ENCODE measurements at regions not wholly inside any gene's neighbourhood (a gene's known extent, or its start where the extent isn't known, plus 50 kb on each side); places are given as distances from the start of the nearest gene placed in this dataset. TPM values are rescaled to one million over a fixed set of nuclear protein-coding genes. Genes with fewer than 3 reads are reported as not detected.
A peak's percentile ranks its signal among the peaks of the same experiment; 100 is the strongest.

DNA sequence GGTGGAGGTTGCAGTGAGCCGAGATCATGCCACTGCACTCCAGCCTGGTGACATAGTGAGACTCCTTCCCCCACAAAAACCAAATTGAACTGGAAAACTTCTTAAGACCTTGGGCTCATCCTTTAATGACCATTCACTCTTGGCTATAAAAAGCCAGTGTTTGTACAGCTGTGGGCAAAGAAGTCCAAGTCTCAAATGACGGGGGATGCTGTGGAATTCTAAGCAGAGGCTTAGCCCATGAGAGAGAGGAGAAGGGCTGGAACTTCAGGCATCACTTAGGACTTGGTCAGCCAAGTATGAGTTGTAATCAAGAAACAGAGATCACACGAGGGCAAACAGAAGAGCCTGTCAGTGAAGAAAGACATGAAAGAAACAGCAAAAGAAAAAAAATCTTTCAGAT is 79.3 kb upstream of the POU3F3 start:
- no peak for DNase-seq (ENCODE audit: low spot score in 2 of 2)
- no peak for FAIRE-seq

DNA sequence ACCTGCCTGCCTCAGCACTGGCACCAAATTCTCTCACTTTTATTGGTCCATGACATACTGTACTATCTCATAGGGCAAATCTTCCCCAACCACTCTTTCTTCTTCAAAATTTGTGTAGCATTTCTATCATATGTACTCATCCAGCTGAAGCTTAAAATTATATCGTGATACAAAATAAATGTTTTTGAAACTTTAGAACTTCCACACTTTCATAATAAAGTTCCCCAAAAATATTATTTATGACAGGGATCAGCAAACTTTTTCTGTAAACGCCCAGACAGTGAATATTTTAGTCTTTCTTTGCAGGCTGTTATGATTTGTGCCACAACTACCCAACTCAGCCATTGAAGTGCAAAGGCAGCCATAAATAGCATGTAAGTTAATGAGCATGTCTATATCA is 76.2 kb upstream of the POU3F3 start:
- FAIRE-seq, result no peak

DNA sequence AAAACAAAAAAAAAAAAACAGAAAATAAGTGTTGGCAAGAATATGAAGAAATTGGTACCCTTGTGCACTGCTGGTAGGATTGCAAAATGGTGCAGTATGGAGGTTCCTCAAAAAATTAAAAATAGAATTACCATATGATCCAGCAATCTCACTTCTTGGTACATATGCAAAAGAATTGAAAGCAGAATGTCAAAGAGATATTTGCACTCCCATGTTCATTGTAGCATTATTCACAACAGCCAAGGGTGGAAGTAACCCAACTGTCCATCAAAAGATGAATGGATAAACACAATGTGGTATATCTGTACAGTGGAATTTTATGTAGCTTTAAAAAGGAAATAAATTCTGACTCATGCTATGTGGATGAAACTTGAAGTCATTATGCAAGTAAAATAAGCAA is 72.8 kb upstream of the POU3F3 start:
- FAIRE-seq (no peak), DNase-seq (ENCODE audit: low spot score in 2 of 2) (no peak)

More for the DNA sequence above, 76.2 kb upstream of the POU3F3 start:
- no peak for DNase-seq (ENCODE audit: low spot score in 2 of 2)

DNA sequence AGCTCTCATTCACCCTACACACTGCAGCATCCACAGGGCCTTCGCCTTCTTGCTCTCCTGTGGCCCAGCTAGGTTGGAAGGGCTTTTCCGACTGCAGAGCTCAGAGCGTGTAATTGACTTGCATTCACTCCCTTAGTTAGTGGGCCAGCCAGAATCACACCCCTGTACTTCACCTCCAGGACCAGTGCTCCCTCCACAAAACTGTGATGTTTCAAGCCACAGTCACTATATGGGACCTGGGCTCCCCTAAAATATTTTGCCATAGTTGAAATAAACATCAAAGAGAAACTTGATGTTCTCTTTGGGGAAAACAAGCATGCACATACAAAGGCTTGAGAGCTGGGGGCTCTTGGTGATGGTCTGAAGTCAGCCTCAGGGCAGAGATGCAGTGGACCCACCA is 69.7 kb upstream of the POU3F3 start:
- DNase-seq (ENCODE audit: low spot score in 2 of 2) (no peak), FAIRE-seq (no peak)

DNA sequence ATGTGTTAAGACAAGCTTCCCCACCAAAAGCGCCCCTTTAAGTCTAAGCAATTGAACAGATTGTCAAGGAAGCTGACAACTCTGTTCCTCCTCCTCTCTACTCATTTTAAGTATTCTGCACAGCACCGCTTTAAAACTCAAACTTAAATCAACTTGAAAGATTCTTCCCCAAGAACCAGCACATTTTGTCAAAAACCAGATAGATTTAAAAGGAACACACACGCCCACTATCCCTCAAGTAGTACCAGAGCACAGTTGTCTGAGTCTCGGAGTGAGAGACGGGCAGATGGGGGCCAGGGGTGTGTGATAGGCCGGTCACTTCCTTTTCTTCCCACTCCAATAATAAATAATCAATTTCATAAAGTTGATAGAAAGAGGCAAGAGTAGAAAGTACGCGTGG is 67.7 kb upstream of the POU3F3 start:
- no peak for FAIRE-seq
- no peak for DNase-seq (ENCODE audit: low spot score in 2 of 2)

DNA sequence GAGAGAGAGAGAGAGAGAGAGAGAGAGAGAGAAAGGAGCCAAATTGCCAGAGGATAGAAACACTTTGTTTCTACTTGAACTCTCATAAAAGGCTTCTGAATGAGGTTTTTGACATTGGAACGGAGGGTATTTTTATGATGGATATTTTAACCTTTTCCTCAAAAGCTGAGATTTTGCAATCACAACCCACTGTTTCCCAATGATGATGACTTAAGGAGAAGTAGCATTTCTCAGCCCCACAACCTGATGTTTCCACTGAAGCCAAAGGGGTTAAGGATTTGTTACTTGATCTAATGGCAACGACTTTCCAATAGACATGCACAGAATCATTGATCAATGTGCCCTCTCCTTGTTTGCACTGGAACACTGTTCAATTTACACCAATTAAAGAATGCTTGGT is 67.1 kb upstream of the POU3F3 start:
- DNase-seq (ENCODE audit: low spot score in 2 of 2) (no peak), FAIRE-seq (no peak)

DNA sequence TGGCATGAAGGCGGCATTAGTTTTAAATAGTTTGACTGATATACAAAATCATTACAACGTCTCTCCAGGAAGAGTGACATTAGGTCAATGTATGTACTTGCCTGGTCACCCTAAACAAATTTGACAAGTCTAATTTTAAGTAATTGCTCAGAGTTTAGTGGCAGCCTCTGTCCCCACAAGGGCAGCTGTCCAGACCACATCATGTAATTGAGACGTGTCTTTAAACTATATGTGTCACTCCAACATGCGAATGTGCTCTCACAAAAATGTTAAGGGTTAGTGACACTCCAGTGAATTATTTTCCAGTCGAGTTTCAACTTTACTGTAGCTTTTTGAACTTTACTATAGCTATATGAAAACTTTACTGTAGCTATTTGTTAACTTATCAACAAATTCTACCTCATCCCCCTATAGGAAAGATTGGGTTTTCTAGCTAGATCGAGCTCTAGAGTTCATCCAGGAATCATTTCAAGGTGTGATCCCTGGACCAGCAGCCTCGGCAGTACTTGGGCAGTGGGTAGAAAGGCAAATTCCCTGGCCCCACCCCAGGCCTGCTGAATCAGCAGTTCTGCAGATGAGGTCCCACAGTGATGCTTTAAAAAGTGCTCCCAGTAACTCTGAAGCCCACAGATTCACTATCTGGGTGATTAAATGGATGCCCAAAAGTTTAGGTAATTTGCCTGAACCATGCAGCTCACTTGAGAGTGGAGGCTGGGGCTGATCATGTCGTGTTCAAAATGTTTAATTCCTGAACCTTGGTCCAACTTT is 66.4 kb upstream of the POU3F3 start:
- no peak for FAIRE-seq
- DNase-seq (ENCODE audit: low spot score in 2 of 2), result no peak

DNA sequence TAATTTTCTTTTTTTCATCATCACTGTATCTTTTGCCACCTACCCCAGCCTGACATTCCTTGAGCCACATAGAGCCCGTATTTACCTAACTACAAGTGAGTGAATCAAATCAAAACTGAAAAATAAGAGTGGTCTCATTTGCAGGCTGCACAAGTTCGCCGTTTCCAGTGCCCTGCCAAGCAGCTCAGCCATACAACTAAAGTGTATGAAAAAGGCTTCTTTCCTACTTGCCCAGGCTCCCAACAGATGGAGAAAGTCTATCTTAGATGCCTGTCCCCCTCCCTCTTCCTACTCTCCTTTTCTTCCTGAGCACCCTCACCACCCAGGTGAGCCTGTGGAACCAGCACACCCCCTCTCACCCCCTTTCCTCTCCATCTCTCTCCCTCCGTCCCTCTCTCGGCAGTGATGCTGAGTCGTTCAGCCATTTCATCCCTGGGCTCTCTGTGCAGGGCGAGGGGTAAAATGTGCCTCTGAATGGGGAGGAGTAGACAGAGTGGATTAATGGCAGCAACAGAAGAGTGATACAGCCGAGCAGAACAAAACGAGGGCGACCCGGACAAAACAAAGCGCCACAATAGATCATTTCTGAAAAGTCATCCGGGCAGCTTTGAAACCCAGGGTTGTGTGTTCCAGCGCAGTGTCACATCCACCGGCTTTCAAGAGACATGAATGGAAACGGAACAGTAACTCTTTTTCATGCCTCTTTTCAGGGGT is 65.0 kb upstream of the POU3F3 start:
- FAIRE-seq (no peak), DNase-seq (ENCODE audit: low spot score in 2 of 2) (no peak)

DNA sequence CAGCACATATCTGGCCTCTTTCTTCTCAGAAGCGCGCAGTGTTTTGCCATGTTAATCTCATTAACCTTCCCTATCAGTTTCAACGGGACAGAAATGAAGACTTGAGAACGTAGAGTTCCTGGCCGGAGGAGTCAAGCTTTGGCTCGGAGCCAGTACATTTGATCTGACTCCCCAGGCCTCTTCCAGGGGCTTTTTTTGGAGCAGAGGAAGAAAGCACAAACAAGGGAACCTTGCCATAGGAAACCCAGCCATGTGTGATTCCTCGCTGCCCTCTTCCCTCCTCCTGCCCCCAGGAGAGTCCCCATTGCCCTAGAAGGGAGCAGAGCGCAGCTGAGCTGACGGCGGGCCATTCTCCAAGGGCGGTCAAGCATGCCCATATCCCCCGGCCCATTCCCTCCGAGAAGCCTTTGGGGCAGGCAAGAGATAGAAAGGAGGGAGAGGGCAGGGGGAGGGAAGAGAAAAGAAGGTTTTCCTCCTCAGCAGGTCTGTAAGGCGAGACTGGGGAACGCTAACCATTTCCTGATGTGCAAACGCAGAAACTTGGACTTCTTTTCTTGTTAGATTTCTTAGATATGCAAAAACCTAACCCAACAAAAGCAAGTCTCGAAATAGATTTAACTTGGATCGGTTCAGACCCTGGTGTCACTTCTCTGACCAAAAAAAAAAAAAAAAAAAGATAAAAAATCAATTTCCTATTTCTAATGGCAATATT is 63.7 kb upstream of the POU3F3 start:
- FAIRE-seq, result no peak
- DNase-seq (ENCODE audit: low spot score in 2 of 2), result no peak

DNA sequence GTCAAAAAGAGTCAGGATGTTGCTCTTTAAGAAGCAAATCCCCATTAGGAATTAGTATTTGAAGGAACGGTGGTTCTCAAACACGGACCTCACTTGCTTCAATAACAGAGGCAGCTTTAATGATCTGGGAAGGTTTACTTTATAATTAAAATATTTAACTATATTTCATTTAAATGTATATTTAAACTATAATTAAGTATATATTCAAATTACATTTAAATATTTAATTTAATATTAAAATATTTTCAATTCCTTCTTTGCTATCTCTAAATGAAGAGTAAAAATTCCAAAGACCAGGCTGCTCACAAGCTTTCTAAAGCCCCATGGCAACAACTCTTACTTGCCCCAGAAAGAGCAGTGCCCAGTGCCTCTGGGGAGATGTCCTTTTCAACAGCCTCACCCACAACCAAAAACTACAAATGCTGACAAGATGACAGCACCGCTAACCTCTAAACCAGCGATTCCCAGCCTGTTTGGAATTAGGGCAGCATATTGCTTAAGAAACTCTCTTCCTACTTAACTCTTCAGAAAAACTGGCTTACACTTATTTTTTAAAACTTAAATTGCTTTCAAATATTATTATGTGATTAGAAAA is 62.9 kb upstream of the POU3F3 start:
- DNase-seq (ENCODE audit: low spot score in 2 of 2) (no peak), FAIRE-seq (peak; percentile 17)

DNA sequence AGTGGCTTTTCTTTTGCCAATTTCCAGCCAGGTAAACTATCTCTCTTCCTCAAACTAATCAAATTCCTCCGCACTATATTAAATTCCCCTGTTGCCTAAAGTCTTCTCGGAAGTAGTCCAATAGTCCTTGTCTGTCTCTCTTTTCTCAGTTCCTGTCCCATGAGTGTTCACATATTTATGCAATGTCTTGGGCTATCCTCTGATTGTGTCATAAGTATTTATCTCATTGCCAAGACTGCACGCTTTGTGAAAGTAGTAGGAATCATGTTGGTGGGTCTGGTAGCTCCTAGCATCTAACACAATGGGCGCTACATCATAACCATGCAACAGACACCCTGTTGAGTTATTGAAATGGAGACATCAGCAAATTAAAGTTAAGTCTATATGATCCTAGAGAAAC is 59.9 kb upstream of the POU3F3 start:
- DNase-seq (ENCODE audit: low spot score in 2 of 2), result no peak
- FAIRE-seq, result no peak

DNA sequence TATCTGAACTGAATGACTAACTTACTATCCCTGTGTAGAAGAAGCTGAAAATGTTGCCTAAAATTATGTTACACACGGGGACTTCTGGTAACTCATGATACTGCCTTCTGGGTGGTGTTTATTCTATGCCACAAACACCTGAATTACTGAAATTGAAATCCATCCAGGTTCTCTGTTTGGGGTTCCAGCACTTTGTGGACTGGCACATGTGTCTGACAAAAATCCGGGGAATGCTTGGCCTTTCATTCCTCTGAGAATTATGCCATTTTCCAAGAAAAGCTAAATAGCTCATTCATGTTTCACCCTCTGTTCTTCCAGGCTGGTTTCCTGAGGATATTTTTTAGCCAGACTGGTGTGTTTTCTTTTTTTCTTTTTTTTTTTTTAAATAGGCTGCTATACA is 59.5 kb upstream of the POU3F3 start:
- no peak for DNase-seq (ENCODE audit: low spot score in 2 of 2)
- no peak for FAIRE-seq

Small RNA genes in the stretch of these regions (small RNA-seq; reads per million reads assigned to genes)
- gene RF00139 (not detected), gene RF02091 (not detected)

Measured in frontal cortex (tissue), 4 donors.